Karpas-422 (cell line): ENCODE measurements at regions not wholly inside any gene's neighbourhood (a gene's known extent, or its start where the extent isn't known, plus 50 kb on each side); places are given as distances from the start of the nearest gene placed in this dataset.
A peak's percentile ranks its signal among the peaks of the same experiment; 100 is the strongest.

Experiments used
- DNase-seq: peaks from one replicate; pipeline ENCODE4 v3.0.0-alpha.2; 2015
- H2AFZ ChIP-seq: fragments of 200-600 bp; sonication (generic); 2 replicates; pipeline ENCODE4 v1.6.1; 2014; ENCODE audit warnings: antibody characterized with exemption, low read length, mixed read lengths
- H3K27ac ChIP-seq: fragments of 200-600 bp; sonication (generic); 2 replicates; pipeline ENCODE4 v1.5.1; 2014; ENCODE audit warnings: mild to moderate bottlenecking, low read length, moderate library complexity
- H3K27me3 ChIP-seq: fragments of 200-600 bp; sonication (generic); 2 replicates; pipeline ENCODE4 v1.6.1; 2014; ENCODE audit warnings: low read length, mixed read lengths
- H3K36me3 ChIP-seq: fragments of 200-600 bp; sonication (generic); 2 replicates; pipeline ENCODE4 v1.6.1; 2014; ENCODE audit warnings: low read length, mixed read lengths; ENCODE audit not compliant: insufficient read depth
- H3K4me1 ChIP-seq: fragments of 200-600 bp; sonication (generic); 2 replicates; pipeline ENCODE4 v1.6.1; 2014; ENCODE audit warnings: mild to moderate bottlenecking, low read length, mixed read lengths
- H3K4me2 ChIP-seq: fragments of 200-600 bp; sonication (generic); 2 replicates; pipeline ENCODE4 v1.6.1; 2014; ENCODE audit warnings: low read length, low read depth, mild to moderate bottlenecking; ENCODE audit not compliant: poor library complexity, severe bottlenecking
- H3K4me3 ChIP-seq: fragments of 200-600 bp; sonication (generic); 2 replicates; pipeline ENCODE4 v1.5.1; 2014; ENCODE audit warnings: mild to moderate bottlenecking, antibody characterized with exemption, low read length, mixed read lengths
- H3K79me2 ChIP-seq: fragments of 200-600 bp; sonication (generic); 2 replicates; pipeline ENCODE4 v1.6.1; 2014; ENCODE audit warnings: mild to moderate bottlenecking, low read length, mixed read lengths
- H3K9ac ChIP-seq: fragments of 200-600 bp; sonication (generic); 2 replicates; pipeline ENCODE4 v1.6.0; 2014; ENCODE audit warnings: low read length
- H3K9me2 ChIP-seq: fragments of 200-600 bp; sonication (generic), shearing (Covaris generic); replicated peaks from 2 replicates; pipeline ENCODE4 v1.6.0; 2014; ENCODE audit warnings: mild to moderate bottlenecking, low read length, moderate library complexity; ENCODE audit not compliant: insufficient read depth
- H3K9me3 ChIP-seq: fragments of 300-700, 200-600 bp; sonication (generic); 2 replicates; pipeline ENCODE4 v1.6.1; 2014; ENCODE audit warnings: low read length, mixed read lengths
- H4K20me1 ChIP-seq: fragments of 200-600 bp; sonication (generic); 2 replicates; pipeline ENCODE4 v1.6.1; 2014; ENCODE audit warnings: mild to moderate bottlenecking, antibody characterized with exemption, low read length, low read depth; ENCODE audit not compliant: insufficient read depth

- no peaks in the 10 kb centered on the region for H3K36me3 ChIP-seq
- no peaks in the 10 kb centered on the region for H3K79me2 ChIP-seq
- H3K4me3 ChIP-seq, result peak overlapping the region; percentile 43; the same call in 1 of the 2 replicates
Measured at GRCh38 chr4:189032606-189033338, 893.5 kb downstream of the TRIML1 start.

GRCh38 chr4:189033801-189034347 lies 894.6 kb downstream of the TRIML1 start:
- Histone ChIP-seq H3K9me3 (no peaks in the 10 kb centered on the region), H4K20me1 (no peaks in the 10 kb centered on the region), H3K9ac (peak overlapping the region; percentile 56), H3K79me2 (no peaks in the 10 kb centered on the region), H3K4me2 (peak overlapping the region; percentile 73), H3K9me2 (no peaks in the 10 kb centered on the region), H3K36me3 (no peaks in the 10 kb centered on the region), H2AFZ (no peak overlapping the region), H3K27me3 (no peaks in the 10 kb centered on the region), H3K27ac (peak overlapping the region; percentile 99), H3K4me1 (peaks cover 74% of the 10 kb centered on the region), H3K4me3 (peak overlapping the region; percentile 31)
- DNase-seq, result peak; percentile 92

More at GRCh38 chr4:189032606-189033338, 893.5 kb downstream of the TRIML1 start:
- no peak overlapping the region for H2AFZ ChIP-seq
- H3K27ac ChIP-seq, result peak overlapping the region; percentile 99
- peak overlapping the region; percentile 66 for H3K9ac ChIP-seq
- H3K27me3 ChIP-seq, result no peaks in the 10 kb centered on the region
- H3K9me3 ChIP-seq, result no peaks in the 10 kb centered on the region
- H4K20me1 ChIP-seq, result no peaks in the 10 kb centered on the region
- H3K4me1 ChIP-seq, result peaks cover 79% of the 10 kb centered on the region
- peak overlapping the region; percentile 73 for H3K4me2 ChIP-seq
- DNase-seq, result peak; percentile 77
- H3K9me2 ChIP-seq, result no peaks in the 10 kb centered on the region

GRCh38 chr4:189035091-189035490 lies 895.9 kb downstream of the TRIML1 start:
- Histone ChIP-seq H3K9ac (no peak overlapping the region), H3K79me2 (no peaks in the 10 kb centered on the region), H3K9me2 (no peaks in the 10 kb centered on the region), H4K20me1 (no peaks in the 10 kb centered on the region), H2AFZ (no peak overlapping the region), H3K27me3 (no peaks in the 10 kb centered on the region), H3K9me3 (no peaks in the 10 kb centered on the region), H3K4me3 (no peak overlapping the region), H3K4me1 (peaks cover 66% of the 10 kb centered on the region), H3K36me3 (no peaks in the 10 kb centered on the region), H3K4me2 (peak overlapping the region; percentile 52), H3K27ac (peak overlapping the region; percentile 99)
- no peak for DNase-seq

GRCh38 chr4:189035654-189036053 lies 896.4 kb downstream of the TRIML1 start:
- Histone ChIP-seq H3K9me3 (no peaks in the 10 kb centered on the region), H3K27me3 (no peaks in the 10 kb centered on the region), H3K9me2 (no peaks in the 10 kb centered on the region), H3K27ac (peak overlapping the region; percentile 99; the same call in 1 of the 2 replicates), H2AFZ (no peak overlapping the region), H4K20me1 (no peaks in the 10 kb centered on the region), H3K4me3 (no peak overlapping the region), H3K9ac (no peak overlapping the region), H3K36me3 (no peaks in the 10 kb centered on the region), H3K79me2 (no peaks in the 10 kb centered on the region), H3K4me2 (no peak overlapping the region), H3K4me1 (peaks cover 60% of the 10 kb centered on the region)
- DNase-seq, result no peak

GRCh38 chr4:189036906-189037305 lies 897.7 kb downstream of the TRIML1 start:
- no peak overlapping the region for H3K4me3 ChIP-seq
- peaks cover 52% of the 10 kb centered on the region for H3K4me1 ChIP-seq
- H3K27me3 ChIP-seq, result no peaks in the 10 kb centered on the region
- no peak overlapping the region for H3K4me2 ChIP-seq
- H3K36me3 ChIP-seq, result no peaks in the 10 kb centered on the region
- H4K20me1 ChIP-seq, result no peaks in the 10 kb centered on the region
- peak overlapping the region; percentile 30; the same call in 1 of the 2 replicates for H2AFZ ChIP-seq
- H3K9me2 ChIP-seq, result no peaks in the 10 kb centered on the region
- no peaks in the 10 kb centered on the region for H3K79me2 ChIP-seq
- H3K9ac ChIP-seq, result no peak overlapping the region
- no peak overlapping the region for H3K27ac ChIP-seq
- DNase-seq, result no peak
- no peaks in the 10 kb centered on the region for H3K9me3 ChIP-seq

GRCh38 chr4:189046642-189047041 lies 894.0 kb upstream of the FRG1 start:
- Histone ChIP-seq H3K27ac (peak overlapping the region; percentile 99), H3K9ac (no peak overlapping the region), H4K20me1 (no peaks in the 10 kb centered on the region), H3K36me3 (no peaks in the 10 kb centered on the region), H3K9me3 (no peaks in the 10 kb centered on the region), H3K4me2 (peak overlapping the region; percentile 51), H3K79me2 (no peaks in the 10 kb centered on the region), H3K4me1 (peaks cover 57% of the 10 kb centered on the region), H3K4me3 (no peak overlapping the region), H3K9me2 (no peaks in the 10 kb centered on the region), H2AFZ (peak overlapping the region; percentile 81), H3K27me3 (no peaks in the 10 kb centered on the region)
- no peak for DNase-seq

GRCh38 chr4:189048119-189048518 lies 892.6 kb upstream of the FRG1 start:
- no peaks in the 10 kb centered on the region for H3K9me3 ChIP-seq
- peak overlapping the region; percentile 51 for H3K4me2 ChIP-seq
- peak overlapping the region; percentile 99 for H3K27ac ChIP-seq
- no peak for DNase-seq
- H3K9ac ChIP-seq, result peak overlapping the region; percentile 47; the same call in 1 of the 2 replicates
- H4K20me1 ChIP-seq, result no peaks in the 10 kb centered on the region
- no peaks in the 10 kb centered on the region for H3K9me2 ChIP-seq
- H2AFZ ChIP-seq, result no peak overlapping the region
- H3K4me3 ChIP-seq, result no peak overlapping the region
- no peaks in the 10 kb centered on the region for H3K79me2 ChIP-seq
- H3K36me3 ChIP-seq, result no peaks in the 10 kb centered on the region
- H3K4me1 ChIP-seq, result peaks cover 67% of the 10 kb centered on the region
- no peaks in the 10 kb centered on the region for H3K27me3 ChIP-seq

GRCh38 chr4:189049682-189050081 lies 891.0 kb upstream of the FRG1 start:
- H3K4me3 ChIP-seq, result peak overlapping the region; percentile 56; the same call in 1 of the 2 replicates
- no peak overlapping the region for H2AFZ ChIP-seq
- no peaks in the 10 kb centered on the region for H3K9me2 ChIP-seq
- peaks cover 71% of the 10 kb centered on the region for H3K4me1 ChIP-seq
- H4K20me1 ChIP-seq, result no peaks in the 10 kb centered on the region
- peak overlapping the region; percentile 99 for H3K27ac ChIP-seq
- no peaks in the 10 kb centered on the region for H3K36me3 ChIP-seq
- DNase-seq, result peak; percentile 67
- H3K9ac ChIP-seq, result peak overlapping the region; percentile 69
- H3K9me3 ChIP-seq, result no peaks in the 10 kb centered on the region
- no peaks in the 10 kb centered on the region for H3K79me2 ChIP-seq
- H3K27me3 ChIP-seq, result no peaks in the 10 kb centered on the region
- H3K4me2 ChIP-seq, result peak overlapping the region; percentile 85
